ENCODE measurements at regions not wholly inside any gene's neighbourhood (a gene's known extent, or its start where the extent isn't known, plus 50 kb on each side); places are given as distances from the start of the nearest gene placed in this dataset.

DNA sequence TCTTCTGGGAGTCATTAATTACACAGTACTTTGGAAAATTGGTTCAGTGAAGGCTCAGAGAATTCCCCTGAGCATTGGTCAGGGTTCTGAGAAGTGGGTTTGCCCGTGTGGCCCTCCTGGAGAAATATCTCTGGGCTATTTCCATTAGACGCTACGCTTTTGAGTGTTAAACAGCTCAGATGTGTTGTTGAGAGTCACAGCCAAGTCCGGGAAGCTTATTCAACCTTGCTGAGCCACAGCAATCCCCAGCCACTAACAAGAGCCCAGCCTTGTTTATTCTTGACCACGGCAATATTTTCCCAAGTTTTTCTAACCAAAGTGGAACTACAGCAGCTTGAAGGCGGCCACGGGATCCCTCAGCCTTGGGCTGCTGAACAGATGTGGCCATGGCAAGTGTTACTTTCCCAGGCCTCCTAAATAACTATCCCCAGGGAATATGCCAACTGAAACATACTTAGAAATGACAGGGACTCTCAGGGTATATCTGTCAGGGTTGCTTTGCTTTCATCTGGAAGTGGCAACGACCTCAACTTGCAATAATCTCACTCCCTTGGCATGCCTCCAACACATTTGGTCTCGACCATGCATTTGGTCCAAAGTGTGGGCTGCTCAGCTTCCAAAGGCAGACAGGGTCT is 214.7 kb downstream of the EMX2 start:
- no peak for TF ChIP-seq EZH2 (IDR thresholded peaks at IDR 0.05; ENCODE audit: borderline replicate concordance, low read depth, low read length, severe bottlenecking)
- TF ChIP-seq, protein P1, sequence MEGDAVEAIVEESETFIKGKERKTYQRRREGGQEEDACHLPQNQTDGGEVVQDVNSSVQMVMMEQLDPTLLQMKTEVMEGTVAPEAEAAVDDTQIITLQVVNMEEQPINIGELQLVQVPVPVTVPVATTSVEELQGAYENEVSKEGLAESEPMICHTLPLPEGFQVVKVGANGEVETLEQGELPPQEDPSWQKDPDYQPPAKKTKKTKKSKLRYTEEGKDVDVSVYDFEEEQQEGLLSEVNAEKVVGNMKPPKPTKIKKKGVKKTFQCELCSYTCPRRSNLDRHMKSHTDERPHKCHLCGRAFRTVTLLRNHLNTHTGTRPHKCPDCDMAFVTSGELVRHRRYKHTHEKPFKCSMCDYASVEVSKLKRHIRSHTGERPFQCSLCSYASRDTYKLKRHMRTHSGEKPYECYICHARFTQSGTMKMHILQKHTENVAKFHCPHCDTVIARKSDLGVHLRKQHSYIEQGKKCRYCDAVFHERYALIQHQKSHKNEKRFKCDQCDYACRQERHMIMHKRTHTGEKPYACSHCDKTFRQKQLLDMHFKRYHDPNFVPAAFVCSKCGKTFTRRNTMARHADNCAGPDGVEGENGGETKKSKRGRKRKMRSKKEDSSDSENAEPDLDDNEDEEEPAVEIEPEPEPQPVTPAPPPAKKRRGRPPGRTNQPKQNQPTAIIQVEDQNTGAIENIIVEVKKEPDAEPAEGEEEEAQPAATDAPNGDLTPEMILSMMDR (IDR thresholded peaks at IDR 0.05; ENCODE audit: borderline replicate concordance, extremely low read depth, low read length, poor library complexity, severe bottlenecking), result no peak
